ENCODE measurements at regions not wholly inside any gene's neighbourhood (a gene's known extent, or its start where the extent isn't known, plus 50 kb on each side); places are given as distances from the start of the nearest gene placed in this dataset.

GRCh38 chr1:58861506-58861905, 77.7 kb upstream of the JUN start:
- no peak for TF ChIP-seq POLR2A (IDR thresholded peaks at IDR 0.05)
- TF ChIP-seq, protein P1, sequence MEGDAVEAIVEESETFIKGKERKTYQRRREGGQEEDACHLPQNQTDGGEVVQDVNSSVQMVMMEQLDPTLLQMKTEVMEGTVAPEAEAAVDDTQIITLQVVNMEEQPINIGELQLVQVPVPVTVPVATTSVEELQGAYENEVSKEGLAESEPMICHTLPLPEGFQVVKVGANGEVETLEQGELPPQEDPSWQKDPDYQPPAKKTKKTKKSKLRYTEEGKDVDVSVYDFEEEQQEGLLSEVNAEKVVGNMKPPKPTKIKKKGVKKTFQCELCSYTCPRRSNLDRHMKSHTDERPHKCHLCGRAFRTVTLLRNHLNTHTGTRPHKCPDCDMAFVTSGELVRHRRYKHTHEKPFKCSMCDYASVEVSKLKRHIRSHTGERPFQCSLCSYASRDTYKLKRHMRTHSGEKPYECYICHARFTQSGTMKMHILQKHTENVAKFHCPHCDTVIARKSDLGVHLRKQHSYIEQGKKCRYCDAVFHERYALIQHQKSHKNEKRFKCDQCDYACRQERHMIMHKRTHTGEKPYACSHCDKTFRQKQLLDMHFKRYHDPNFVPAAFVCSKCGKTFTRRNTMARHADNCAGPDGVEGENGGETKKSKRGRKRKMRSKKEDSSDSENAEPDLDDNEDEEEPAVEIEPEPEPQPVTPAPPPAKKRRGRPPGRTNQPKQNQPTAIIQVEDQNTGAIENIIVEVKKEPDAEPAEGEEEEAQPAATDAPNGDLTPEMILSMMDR (IDR thresholded peaks at IDR 0.05): no peak

Measured in uterus (tissue), 2 donors.